ENCODE measurements at regions not wholly inside any gene's neighbourhood (a gene's known extent, or its start where the extent isn't known, plus 50 kb on each side); places are given as distances from the start of the nearest gene placed in this dataset.

DNA sequence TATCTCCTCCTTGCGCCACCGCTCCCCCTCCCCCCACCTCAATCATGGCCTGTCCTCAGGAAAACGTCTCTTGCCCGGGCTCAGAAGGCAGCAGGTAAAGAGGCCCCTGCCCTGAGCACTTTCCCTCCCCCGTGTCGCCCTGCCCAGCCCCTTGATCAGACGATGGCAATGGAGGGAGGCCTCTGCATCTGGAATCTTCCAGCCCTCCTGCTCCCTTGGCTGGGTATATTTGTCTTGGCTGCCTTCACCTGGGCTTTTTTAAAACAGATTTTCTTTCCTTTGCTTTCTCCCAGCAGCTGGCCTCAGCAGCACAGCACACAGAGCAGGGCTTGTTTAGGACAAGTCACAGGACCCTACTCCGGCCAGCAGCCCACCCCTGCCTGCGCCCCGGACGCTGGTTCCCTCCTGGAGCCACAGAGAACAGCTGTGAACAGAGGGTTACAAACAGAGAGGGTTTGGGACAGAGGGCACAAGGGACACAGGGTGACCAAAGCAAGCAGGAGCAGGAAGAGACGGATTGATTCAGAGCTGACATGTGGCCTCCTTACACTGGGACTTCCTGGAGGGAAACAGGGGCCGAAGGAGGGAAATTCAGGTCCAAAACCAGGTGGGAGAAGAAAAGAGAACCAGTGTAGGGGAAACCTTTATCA lies 78.7 kb downstream of the ISG20 start:
- Histone ChIP-seq H3K36me3 (ENCODE audit: control insufficient read depth in 4 of 4, insufficient read depth in 4 of 4, low read length in 4 of 4) (no peaks in the 10 kb centered on the region), H3K4me3 (no peak overlapping the region), H3K4me1 (ENCODE audit: control insufficient read depth in 5 of 5, insufficient read depth in 5 of 5, low read length in 5 of 5) (no peaks in the 10 kb centered on the region), H3K27me3 (ENCODE audit: control insufficient read depth in 3 of 3, insufficient read depth in 3 of 3, low read length in 2 of 3) (peaks cover 0 to 6% (median under 1%) of the 10 kb centered on the region in 3 donors), H3K9me3 (ENCODE audit: control insufficient read depth in 4 of 4, insufficient read depth in 3 of 4, low read length in 3 of 4) (peaks cover 0 to 4% (median 0%) of the 10 kb centered on the region in 4 donors), H3K9ac (ENCODE audit: insufficient read depth in 1 of 2, low read length in 2 of 2) (no peak overlapping the region), H3K27ac (ENCODE audit: low read depth in 1 of 2, low read length in 1 of 2) (no peak overlapping the region)
- WGBS, 2 donors, result 69 to 82% methylated on average over 13 of the region's 13 CpGs
- ATAC-seq (ENCODE audit: insufficient read depth, low FRiP score) (no peak), DNase-seq (no peak)
- TF ChIP-seq, protein P1, sequence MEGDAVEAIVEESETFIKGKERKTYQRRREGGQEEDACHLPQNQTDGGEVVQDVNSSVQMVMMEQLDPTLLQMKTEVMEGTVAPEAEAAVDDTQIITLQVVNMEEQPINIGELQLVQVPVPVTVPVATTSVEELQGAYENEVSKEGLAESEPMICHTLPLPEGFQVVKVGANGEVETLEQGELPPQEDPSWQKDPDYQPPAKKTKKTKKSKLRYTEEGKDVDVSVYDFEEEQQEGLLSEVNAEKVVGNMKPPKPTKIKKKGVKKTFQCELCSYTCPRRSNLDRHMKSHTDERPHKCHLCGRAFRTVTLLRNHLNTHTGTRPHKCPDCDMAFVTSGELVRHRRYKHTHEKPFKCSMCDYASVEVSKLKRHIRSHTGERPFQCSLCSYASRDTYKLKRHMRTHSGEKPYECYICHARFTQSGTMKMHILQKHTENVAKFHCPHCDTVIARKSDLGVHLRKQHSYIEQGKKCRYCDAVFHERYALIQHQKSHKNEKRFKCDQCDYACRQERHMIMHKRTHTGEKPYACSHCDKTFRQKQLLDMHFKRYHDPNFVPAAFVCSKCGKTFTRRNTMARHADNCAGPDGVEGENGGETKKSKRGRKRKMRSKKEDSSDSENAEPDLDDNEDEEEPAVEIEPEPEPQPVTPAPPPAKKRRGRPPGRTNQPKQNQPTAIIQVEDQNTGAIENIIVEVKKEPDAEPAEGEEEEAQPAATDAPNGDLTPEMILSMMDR (IDR thresholded peaks at IDR 0.05; ENCODE audit: control extremely low read depth, extremely low read depth), result no peak

DNA sequence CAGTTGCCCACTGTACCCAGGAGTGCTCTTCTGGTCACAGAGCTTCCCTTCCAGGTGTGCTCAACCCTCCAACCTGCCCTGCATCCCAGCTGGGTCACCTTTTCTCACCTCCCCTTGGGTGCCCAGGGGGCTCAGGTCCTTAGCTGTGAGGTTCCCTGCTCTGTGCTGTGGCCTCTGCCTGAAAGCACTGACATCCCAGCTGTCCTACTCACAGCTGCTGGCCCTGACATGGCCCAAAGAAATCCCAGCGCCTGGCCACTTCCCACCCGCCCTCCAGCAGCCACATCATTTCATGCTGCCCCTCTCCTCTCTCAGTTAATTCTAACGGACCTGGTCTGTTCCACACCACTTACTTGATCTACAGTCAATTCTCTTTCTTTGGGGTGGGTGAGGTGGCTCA lies 79.9 kb downstream of the ISG20 start:
- DNase-seq, result no peak
- Histone ChIP-seq H3K4me1 (ENCODE audit: control insufficient read depth in 5 of 5, insufficient read depth in 5 of 5, low read length in 5 of 5) (no peaks in the 10 kb centered on the region), H3K36me3 (ENCODE audit: control insufficient read depth in 4 of 4, insufficient read depth in 4 of 4, low read length in 4 of 4) (no peaks in the 10 kb centered on the region), H3K27ac (ENCODE audit: low read depth in 1 of 2, low read length in 1 of 2) (no peak overlapping the region), H3K9ac (ENCODE audit: insufficient read depth in 1 of 2, low read length in 2 of 2) (no peak overlapping the region), H3K27me3 (ENCODE audit: control insufficient read depth in 3 of 3, insufficient read depth in 3 of 3, low read length in 2 of 3) (no peaks in the 10 kb centered on the region), H3K9me3 (ENCODE audit: control insufficient read depth in 4 of 4, insufficient read depth in 3 of 4, low read length in 3 of 4) (peaks cover 0 to 4% (median 0%) of the 10 kb centered on the region in 4 donors), H3K4me3 (no peak overlapping the region)
- TF ChIP-seq, protein P1 (IDR thresholded peaks at IDR 0.05; ENCODE audit: control extremely low read depth, extremely low read depth), result no peak
- no peak for ATAC-seq (ENCODE audit: insufficient read depth, low FRiP score)
- WGBS, 2 donors, result 78 to 87% methylated on average over 3 of the region's 3 CpGs

DNA sequence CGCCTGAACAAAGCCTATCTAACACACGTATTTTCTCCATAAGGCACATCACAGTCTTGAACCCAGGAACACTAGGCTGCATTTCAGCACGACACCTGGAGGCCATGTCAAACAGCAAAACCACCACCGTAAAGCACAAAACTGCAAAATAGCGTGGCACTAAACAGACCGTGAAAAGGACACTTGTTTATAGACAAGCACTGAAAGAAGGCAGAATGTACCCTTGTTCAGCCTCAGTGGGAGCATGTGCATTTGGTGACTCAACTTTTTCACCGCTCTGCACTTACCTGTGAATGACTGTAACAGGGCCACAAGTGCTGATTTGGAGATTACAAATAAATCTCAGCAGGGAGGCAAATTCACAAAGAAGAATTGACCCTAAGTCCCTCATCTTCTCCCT lies 80.8 kb downstream of the ISG20 start:
- no peak overlapping the region for H3K9ac ChIP-seq (ENCODE audit: insufficient read depth in 1 of 2, low read length in 2 of 2)
- TF ChIP-seq, protein P1 (IDR thresholded peaks at IDR 0.05; ENCODE audit: control extremely low read depth, extremely low read depth), result no peak
- no peaks in the 10 kb centered on the region for H3K27me3 ChIP-seq (ENCODE audit: control insufficient read depth in 3 of 3, insufficient read depth in 3 of 3, low read length in 2 of 3)
- no peak overlapping the region for H3K27ac ChIP-seq (ENCODE audit: low read depth in 1 of 2, low read length in 1 of 2)
- DNase-seq, result no peak
- H3K36me3 ChIP-seq (ENCODE audit: control insufficient read depth in 4 of 4, insufficient read depth in 4 of 4, low read length in 4 of 4), result no peaks in the 10 kb centered on the region
- 91 to 93% methylated on average over 7 of the region's 7 CpGs for WGBS, 2 donors
- peaks cover 0 to 4% (median 0%) of the 10 kb centered on the region in 4 donors for H3K9me3 ChIP-seq (ENCODE audit: control insufficient read depth in 4 of 4, insufficient read depth in 3 of 4, low read length in 3 of 4)
- no peak overlapping the region for H3K4me3 ChIP-seq
- H3K4me1 ChIP-seq (ENCODE audit: control insufficient read depth in 5 of 5, insufficient read depth in 5 of 5, low read length in 5 of 5), result no peaks in the 10 kb centered on the region
- ATAC-seq (ENCODE audit: insufficient read depth, low FRiP score), result no peak

Data from lung (tissue), 11 donors.